HCT116 (cell line): ENCODE measurements at regions not wholly inside any gene's neighbourhood (a gene's known extent, or its start where the extent isn't known, plus 50 kb on each side); places are given as distances from the start of the nearest gene placed in this dataset.

Experiments
- ATAC-seq: fragments of 200-7000 bp; cut with Tn5 transposase; 2 replicates; pipeline ENCODE4 v1.9.1; 2020; ENCODE audit warnings: mild to moderate bottlenecking, moderate library complexity
- BruUV-seq: library from RNA; stranded (reverse); fragments of 400-500 nt; replicated peaks from 2 replicates; lab custom pipeline; 2021; lab: Mats Ljungman, UMichigan
- CTCF ChIA-PET: fragments of 300-600 bp; sonication (Branson Sonifier 250); formaldehyde crosslinking; loops from one replicate; lab custom pipeline; 2021; ENCODE audit warnings: antibody characterized with exemption; lab: Charles Lee
- POLR2A ChIA-PET: fragments of 300-600, 350-600 bp; sonication (Branson Sonifier 250); formaldehyde crosslinking; loops from one replicate; lab custom pipeline; 2021; ENCODE audit warnings: antibody characterized with exemption; lab: Charles Lee
- RAD21 ChIA-PET, 2 experiments: fragments of 300-600 bp; sonication (Branson Sonifier 250); formaldehyde crosslinking; loops; one replicate each; lab custom pipeline; 2023; ENCODE audit warnings: low total read pairs in 2 of 2; ENCODE audit not compliant: uncharacterized antibody in 2 of 2, unreplicated experiment in 2 of 2, low non-redundant PET in 1 of 2; lab: Charles Lee
- DNase-seq: peaks from one replicate; pipeline ENCODE4 v3.0.0-alpha.2; 2010; ENCODE audit warnings: low read depth, low spot score
- H2AFZ ChIP-seq: fragments of 200-600 bp; shearing (Covaris generic), sonication (generic); 2 replicates; pipeline ENCODE4 v1.6.1; 2017; ENCODE audit warnings: low read depth, mixed run types, mixed read lengths, antibody characterized with exemption, low read length; ENCODE audit not compliant: poor library complexity, severe bottlenecking
- H3K27ac ChIP-seq: 2 replicates; pipeline ENCODE4 v1.5.1; 2012; ENCODE audit warnings: low read depth, low read length
- H3K27me3 ChIP-seq: fragments of 200-600 bp; sonication (generic); 2 replicates; pipeline ENCODE4 v1.6.1; 2016; ENCODE audit warnings: mixed run types, low read length, mixed read lengths; ENCODE audit not compliant: insufficient read depth
- H3K36me3 ChIP-seq, 2 experiments: fragments of 200-500 bp in 1 of 2; fragments of 200-600 bp in 1 of 2; sonication (Bioruptor generic) in 1 of 2; sonication (generic) in 1 of 2; 2 replicates each; pipeline versions ENCODE4 v1.5.1 to v1.6.1; 2014 to 2016; ENCODE audit warnings: low read length in 2 of 2, inconsistent platforms in 1 of 2, mixed read lengths in 1 of 2, mixed run types in 1 of 2; ENCODE audit not compliant: insufficient read depth in 2 of 2, control insufficient read depth in 1 of 2
- H3K4me1 ChIP-seq, 2 experiments: fragments of 200-600 bp in 1 of 2; sonication (generic) in 1 of 2; 2 replicates each; pipeline versions ENCODE4 v1.5.1 to v1.6.1; 2012 to 2017; ENCODE audit warnings: low read length in 2 of 2, inconsistent platforms in 1 of 2, mild to moderate bottlenecking in 1 of 2, mixed read lengths in 1 of 2, mixed run types in 1 of 2, moderate library complexity in 1 of 2; ENCODE audit not compliant: insufficient read depth in 2 of 2, control insufficient read depth in 1 of 2
- H3K4me2 ChIP-seq: fragments of 200-600 bp; sonication (generic); 2 replicates; pipeline ENCODE4 v1.6.1; 2017; ENCODE audit warnings: mixed run types, low read length, mixed read lengths
- H3K4me3 ChIP-seq, 2 experiments: fragments of 200-600 bp in 1 of 2; sonication (generic) in 1 of 2; replicated peaks in 1 of 2; 2 replicates each; pipeline ENCODE4 v1.5.1; 2011 to 2016; ENCODE audit warnings: low read length in 2 of 2, control low read depth in 1 of 2, low read depth in 1 of 2, mild to moderate bottlenecking in 1 of 2, mixed read lengths in 1 of 2, mixed run types in 1 of 2
- H3K79me2 ChIP-seq: fragments of 200-600 bp; sonication (generic); 2 replicates; pipeline ENCODE4 v1.6.1; 2017; ENCODE audit warnings: mild to moderate bottlenecking, mixed run types, low read length, moderate library complexity, mixed read lengths; ENCODE audit not compliant: insufficient read depth
- H3K9ac ChIP-seq: fragments of 200-600 bp; sonication (generic); 2 replicates; pipeline ENCODE4 v1.6.1; 2016; ENCODE audit warnings: low read length, mixed read lengths
- H3K9me2 ChIP-seq: fragments of 200-600 bp; sonication (generic), shearing (Covaris generic); 2 replicates; pipeline ENCODE4 v1.6.1; 2017; ENCODE audit warnings: mixed run types, mild to moderate bottlenecking, moderate library complexity; ENCODE audit not compliant: insufficient read depth
- H3K9me3 ChIP-seq, 2 experiments: fragments of 200-500 bp in 1 of 2; fragments of 200-600 bp in 1 of 2; sonication (Bioruptor generic) in 1 of 2; sonication (generic) in 1 of 2; 2 replicates each; pipeline ENCODE4 v1.6.1; 2014 to 2017; ENCODE audit warnings: low read length in 2 of 2, mixed read lengths in 2 of 2, inconsistent platforms in 1 of 2, low read depth in 1 of 2, mild to moderate bottlenecking in 1 of 2, mixed run types in 1 of 2, moderate library complexity in 1 of 2; ENCODE audit not compliant: control insufficient read depth in 1 of 2, insufficient read depth in 1 of 2
- H4K20me1 ChIP-seq: fragments of 200-600 bp; sonication (generic), shearing (Covaris generic); 2 replicates; pipeline ENCODE4 v1.6.1; 2017; ENCODE audit warnings: mixed run types, mild to moderate bottlenecking, moderate library complexity; ENCODE audit not compliant: insufficient read depth
- CBX3 ChIP-seq: IDR thresholded peaks from 2 replicates; pipeline ENCODE4 v1.6.1; 2012; ENCODE audit warnings: low read depth
- CEBPB ChIP-seq: IDR thresholded peaks from 2 replicates; pipeline ENCODE4 v1.6.1; 2012; ENCODE audit warnings: low read depth
- CTCF ChIP-seq, 3 experiments: fragments of 200-600 bp in 1 of 3; sonication (generic) in 1 of 3; IDR thresholded peaks in 2 of 3; conservative IDR thresholded peaks in 1 of 3; 2 replicates each; pipeline ENCODE4 v1.5.1; 2012 to 2017; ENCODE audit warnings: low read depth in 2 of 3, low read length in 2 of 3, antibody characterized with exemption in 1 of 3, borderline replicate concordance in 1 of 3, control low read depth in 1 of 3, mild to moderate bottlenecking in 1 of 3, mixed read lengths in 1 of 3, mixed run types in 1 of 3, moderate library complexity in 1 of 3; ENCODE audit not compliant: insufficient read depth in 1 of 3
- EGR1 ChIP-seq: IDR thresholded peaks from 2 replicates; pipeline ENCODE4 v1.6.1; 2012; ENCODE audit warnings: low read depth
- ELF1 ChIP-seq: IDR thresholded peaks from 2 replicates; pipeline ENCODE4 v1.6.1; 2012; ENCODE audit warnings: low read depth, borderline replicate concordance
- EZH2 ChIP-seq: fragments of 200-600 bp; sonication (generic); IDR thresholded peaks from 2 replicates; pipeline ENCODE4 v1.6.1; 2017; ENCODE audit warnings: antibody characterized with exemption, mixed run types
- EZH2phosphoT487 ChIP-seq: fragments of 200-600 bp; IDR thresholded peaks from 2 replicates; pipeline ENCODE4 v1.6.1; 2018; ENCODE audit warnings: antibody characterized with exemption, borderline replicate concordance
- FOSL1 ChIP-seq: IDR thresholded peaks from 2 replicates; pipeline ENCODE4 v1.6.1; 2012; ENCODE audit warnings: low read depth
- MAX ChIP-seq: IDR thresholded peaks from 2 replicates; pipeline ENCODE4 v1.6.1; 2012
- POLR2A ChIP-seq: IDR thresholded peaks from 2 replicates; pipeline ENCODE4 v1.7.0; 2011; ENCODE audit warnings: borderline replicate concordance; ENCODE audit not compliant: insufficient read depth, insufficient read length; ENCODE audit errors: extremely low read depth
- POLR2AphosphoS5 ChIP-seq: IDR thresholded peaks from 2 replicates; pipeline ENCODE4 v1.6.1; 2011; ENCODE audit warnings: mild to moderate bottlenecking, low read depth, low read length, moderate library complexity
- SIN3A ChIP-seq: IDR thresholded peaks from 2 replicates; pipeline ENCODE4 v1.6.1; 2012; ENCODE audit warnings: low read depth
- SP1 ChIP-seq: IDR thresholded peaks from 2 replicates; pipeline ENCODE4 v1.6.1; 2012; ENCODE audit warnings: low read depth
- SRF ChIP-seq: IDR thresholded peaks from 2 replicates; pipeline ENCODE4 v1.6.1; 2012; ENCODE audit warnings: low read depth
- YY1 ChIP-seq: IDR thresholded peaks from 2 replicates; pipeline ENCODE4 v1.6.1; 2011; ENCODE audit warnings: low read length, low read depth, moderate library complexity, mild to moderate bottlenecking; ENCODE audit not compliant: insufficient replicate concordance; ENCODE audit errors: extremely low read depth
- ZFX ChIP-seq: fragments of 450-650 bp; IDR thresholded peaks from 2 replicates; pipeline ENCODE4 v1.6.1; 2017
- ZNF274 ChIP-seq: fragments of 200-500 bp; sonication (Bioruptor generic); IDR thresholded peaks from 2 replicates; pipeline ENCODE4 v1.6.1; 2014; ENCODE audit warnings: mild to moderate bottlenecking, low read depth, low read length, inconsistent platforms
- intact Hi-C: fragments of 100-400 bp; cut with micrococcal nuclease; formaldehyde crosslinking; loops from 2 replicates; pipeline ENCODE4 v1.10.0; 2022
- TF ChIP-seq, protein P1 (sequence below): IDR thresholded peaks from 2 replicates; pipeline ENCODE4 v1.6.1; 2012
- TF ChIP-seq, protein P2 (sequence below): IDR thresholded peaks from 2 replicates; pipeline ENCODE4 v1.6.1; 2012; ENCODE audit warnings: low read depth
- TF ChIP-seq, protein P3 (sequence below): IDR thresholded peaks from 2 replicates; pipeline ENCODE4 v1.6.1; 2011; ENCODE audit warnings: mild to moderate bottlenecking, low read length, moderate library complexity; ENCODE audit not compliant: insufficient replicate concordance; ENCODE audit errors: extremely low read depth

DNA sequence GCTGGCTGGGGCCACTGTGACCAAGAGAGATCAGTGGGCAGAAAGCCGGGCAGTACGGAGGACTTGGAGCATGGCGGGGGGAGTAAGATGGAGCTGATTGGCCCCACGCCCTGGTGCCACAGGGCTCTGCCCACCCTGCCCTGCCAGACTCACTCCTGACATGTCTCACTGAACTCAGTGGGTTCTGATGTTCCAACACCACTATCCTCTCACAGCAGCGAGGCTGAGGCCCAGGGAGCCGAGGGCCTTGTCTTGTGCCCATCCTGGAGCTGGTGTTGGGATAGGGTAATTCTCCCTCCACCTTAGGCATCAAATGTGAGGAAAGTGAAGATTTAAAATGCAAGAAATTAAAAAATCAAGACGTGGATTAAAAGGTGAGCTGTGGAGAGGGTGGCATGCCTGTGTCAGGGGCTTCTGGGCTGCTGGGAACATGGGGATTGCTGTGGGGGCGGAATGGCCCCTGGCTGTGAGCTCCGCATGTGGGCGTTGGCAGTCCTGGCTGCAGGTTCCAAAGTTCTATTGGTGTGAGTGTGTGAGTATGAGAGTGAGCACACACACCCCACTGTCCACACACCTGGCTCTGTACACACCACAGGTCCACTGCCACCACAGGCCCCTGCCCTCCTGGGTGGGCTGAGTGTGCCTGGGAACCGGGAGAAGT, 283.5 kb upstream of the HS6ST1 start:
- no peak for TF ChIP-seq ZNF274
- no peak for TF ChIP-seq SIN3A
- no peak for TF ChIP-seq ELF1
- no peak for TF ChIP-seq POLR2AphosphoS5
- TF ChIP-seq, protein P1, sequence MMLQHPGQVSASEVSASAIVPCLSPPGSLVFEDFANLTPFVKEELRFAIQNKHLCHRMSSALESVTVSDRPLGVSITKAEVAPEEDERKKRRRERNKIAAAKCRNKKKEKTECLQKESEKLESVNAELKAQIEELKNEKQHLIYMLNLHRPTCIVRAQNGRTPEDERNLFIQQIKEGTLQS, result no peak
- TF ChIP-seq, protein P2, sequence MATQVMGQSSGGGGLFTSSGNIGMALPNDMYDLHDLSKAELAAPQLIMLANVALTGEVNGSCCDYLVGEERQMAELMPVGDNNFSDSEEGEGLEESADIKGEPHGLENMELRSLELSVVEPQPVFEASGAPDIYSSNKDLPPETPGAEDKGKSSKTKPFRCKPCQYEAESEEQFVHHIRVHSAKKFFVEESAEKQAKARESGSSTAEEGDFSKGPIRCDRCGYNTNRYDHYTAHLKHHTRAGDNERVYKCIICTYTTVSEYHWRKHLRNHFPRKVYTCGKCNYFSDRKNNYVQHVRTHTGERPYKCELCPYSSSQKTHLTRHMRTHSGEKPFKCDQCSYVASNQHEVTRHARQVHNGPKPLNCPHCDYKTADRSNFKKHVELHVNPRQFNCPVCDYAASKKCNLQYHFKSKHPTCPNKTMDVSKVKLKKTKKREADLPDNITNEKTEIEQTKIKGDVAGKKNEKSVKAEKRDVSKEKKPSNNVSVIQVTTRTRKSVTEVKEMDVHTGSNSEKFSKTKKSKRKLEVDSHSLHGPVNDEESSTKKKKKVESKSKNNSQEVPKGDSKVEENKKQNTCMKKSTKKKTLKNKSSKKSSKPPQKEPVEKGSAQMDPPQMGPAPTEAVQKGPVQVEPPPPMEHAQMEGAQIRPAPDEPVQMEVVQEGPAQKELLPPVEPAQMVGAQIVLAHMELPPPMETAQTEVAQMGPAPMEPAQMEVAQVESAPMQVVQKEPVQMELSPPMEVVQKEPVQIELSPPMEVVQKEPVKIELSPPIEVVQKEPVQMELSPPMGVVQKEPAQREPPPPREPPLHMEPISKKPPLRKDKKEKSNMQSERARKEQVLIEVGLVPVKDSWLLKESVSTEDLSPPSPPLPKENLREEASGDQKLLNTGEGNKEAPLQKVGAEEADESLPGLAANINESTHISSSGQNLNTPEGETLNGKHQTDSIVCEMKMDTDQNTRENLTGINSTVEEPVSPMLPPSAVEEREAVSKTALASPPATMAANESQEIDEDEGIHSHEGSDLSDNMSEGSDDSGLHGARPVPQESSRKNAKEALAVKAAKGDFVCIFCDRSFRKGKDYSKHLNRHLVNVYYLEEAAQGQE, result no peak
- no peak for TF ChIP-seq EZH2phosphoT487
- no peak for TF ChIP-seq MAX
- TF ChIP-seq SP1, result no peak
- no peak for TF ChIP-seq SRF
- TF ChIP-seq CEBPB, result no peak
- no peak for TF ChIP-seq YY1
- no peak for TF ChIP-seq FOSL1
- no peak for TF ChIP-seq ZFX
- TF ChIP-seq CTCF (IDR thresholded peaks at IDR 0.05 in 2 of 3, conservative IDR thresholded peaks at IDR 0.05 in 1 of 3; ENCODE audit: borderline replicate concordance in 1 of 3, insufficient read depth in 1 of 3, low read depth in 2 of 3, low read length in 2 of 3), result no peak
- TF ChIP-seq, protein P3, sequence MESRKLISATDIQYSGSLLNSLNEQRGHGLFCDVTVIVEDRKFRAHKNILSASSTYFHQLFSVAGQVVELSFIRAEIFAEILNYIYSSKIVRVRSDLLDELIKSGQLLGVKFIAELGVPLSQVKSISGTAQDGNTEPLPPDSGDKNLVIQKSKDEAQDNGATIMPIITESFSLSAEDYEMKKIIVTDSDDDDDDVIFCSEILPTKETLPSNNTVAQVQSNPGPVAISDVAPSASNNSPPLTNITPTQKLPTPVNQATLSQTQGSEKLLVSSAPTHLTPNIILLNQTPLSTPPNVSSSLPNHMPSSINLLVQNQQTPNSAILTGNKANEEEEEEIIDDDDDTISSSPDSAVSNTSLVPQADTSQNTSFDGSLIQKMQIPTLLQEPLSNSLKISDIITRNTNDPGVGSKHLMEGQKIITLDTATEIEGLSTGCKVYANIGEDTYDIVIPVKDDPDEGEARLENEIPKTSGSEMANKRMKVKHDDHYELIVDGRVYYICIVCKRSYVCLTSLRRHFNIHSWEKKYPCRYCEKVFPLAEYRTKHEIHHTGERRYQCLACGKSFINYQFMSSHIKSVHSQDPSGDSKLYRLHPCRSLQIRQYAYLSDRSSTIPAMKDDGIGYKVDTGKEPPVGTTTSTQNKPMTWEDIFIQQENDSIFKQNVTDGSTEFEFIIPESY, result no peak
- no peak for TF ChIP-seq EZH2
- no peak for TF ChIP-seq POLR2A
- TF ChIP-seq CBX3, result no peak
- TF ChIP-seq EGR1, result no peak
- POLR2A ChIA-PET, result no interaction called here
- no peak overlapping the region for H2AFZ ChIP-seq
- DNase-seq (no peak), ATAC-seq (no peak)
- no peak overlapping the region for H3K27ac ChIP-seq
- H3K4me1 ChIP-seq, result no peaks in the 10 kb centered on the region
- no peak overlapping the region for H3K9ac ChIP-seq
- H3K9me2 ChIP-seq, result no peaks in the 10 kb centered on the region
- RAD21 ChIA-PET, result no interaction called here
- H3K36me3 ChIP-seq, result no peaks in the 10 kb centered on the region
- no peaks in the 10 kb centered on the region for H3K9me3 ChIP-seq
- no peak overlapping the region for H3K4me3 ChIP-seq
- CTCF ChIA-PET, result no interaction called here
- intact Hi-C loops, result no loop called here
- H4K20me1 ChIP-seq, result no peaks in the 10 kb centered on the region
- no peaks in the 10 kb centered on the region for H3K27me3 ChIP-seq
- no TSS peak for BruUV-seq
- H3K79me2 ChIP-seq, result no peaks in the 10 kb centered on the region
- no peak overlapping the region for H3K4me2 ChIP-seq
